GM18507 (cell line): ENCODE measurements at regions not wholly inside any gene's neighbourhood (a gene's known extent, or its start where the extent isn't known, plus 50 kb on each side); places are given as distances from the start of the nearest gene placed in this dataset.
"Not testable (repeated sequence)": the region's sequence is repeated elsewhere in the genome, so short reads cannot be mapped to it uniquely, and the experiment has no call there.

Source experiments
- DNase-seq: peaks from one replicate; pipeline ENCODE4 v3.0.0; 2011; ENCODE audit warnings: low read depth; ENCODE audit not compliant: insufficient read length; ENCODE audit errors: extremely low spot score
- FAIRE-seq: peaks from 2 replicates; lab custom pipeline; 2011; peaks lifted over from hg19 to GRCh38; lab: Jason Lieb, UNC

- DNase-seq (no peak), FAIRE-seq (no peak)
These were observed 232.7 kb upstream of the MOCS1 start for GRCh38 chr6:40166963-40167362.

GRCh38 chr6:40165036-40165709, 230.9 kb upstream of the MOCS1 start:
- no peak for FAIRE-seq
- no peak for DNase-seq

GRCh38 chr6:40164345-40164755, 230.1 kb upstream of the MOCS1 start:
- FAIRE-seq: no peak

GRCh38 chr6:40163924-40164323, 229.7 kb upstream of the MOCS1 start:
- DNase-seq (no peak), FAIRE-seq (no peak)

More at GRCh38 chr6:40164345-40164755, 230.1 kb upstream of the MOCS1 start:
- DNase-seq: no peak

- FAIRE-seq: no peak
- no peak for DNase-seq
These were observed 227.8 kb upstream of the MOCS1 start for GRCh38 chr6:40162074-40162473.

- FAIRE-seq (no peak), DNase-seq (no peak)
These were observed 226.6 kb upstream of the MOCS1 start for GRCh38 chr6:40160826-40161225.

- DNase-seq (no peak), FAIRE-seq (no peak)
These were observed 225.6 kb upstream of the MOCS1 start for GRCh38 chr6:40159865-40160264.

- DNase-seq (no peak), FAIRE-seq (no peak)
These were observed 218.6 kb upstream of the MOCS1 start for GRCh38 chr6:40152701-40153436.

GRCh38 chr6:40152196-40152595, 217.9 kb upstream of the MOCS1 start:
- FAIRE-seq (no peak), DNase-seq (no peak)

- DNase-seq (peak; percentile 49), FAIRE-seq (peak; percentile 95)
These were observed 214.8 kb upstream of the MOCS1 start for GRCh38 chr6:40148882-40149573.

- DNase-seq (no peak), FAIRE-seq (peak; percentile 86)
These were observed 212.6 kb upstream of the MOCS1 start for GRCh38 chr6:40146902-40147301.

GRCh38 chr6:40139447-40139846, 205.2 kb upstream of the MOCS1 start:
- DNase-seq (no peak), FAIRE-seq (no peak)

GRCh38 chr6:40138273-40138720, 204.0 kb upstream of the MOCS1 start:
- peak; percentile 91 for FAIRE-seq
- DNase-seq: peak; percentile 12

- FAIRE-seq (peak; percentile 70), DNase-seq (no peak)
These were observed 201.3 kb upstream of the MOCS1 start for GRCh38 chr6:40135491-40136072.

GRCh38 chr6:40133981-40134380, 199.7 kb upstream of the MOCS1 start:
- not testable (repeated sequence) for FAIRE-seq, DNase-seq

- DNase-seq: no peak
- no peak for FAIRE-seq
These were observed 197.4 kb upstream of the MOCS1 start for GRCh38 chr6:40131675-40132074.

GRCh38 chr6:40128127-40128526, 193.9 kb upstream of the MOCS1 start:
- no peak for DNase-seq
- no peak for FAIRE-seq

GRCh38 chr6:40125680-40126394, 191.6 kb upstream of the MOCS1 start:
- FAIRE-seq: no peak
- DNase-seq: no peak

- FAIRE-seq: no peak
- DNase-seq: no peak
These were observed 190.7 kb upstream of the MOCS1 start for GRCh38 chr6:40124924-40125323.
